ENCODE measurements at regions not wholly inside any gene's neighbourhood (a gene's known extent, or its start where the extent isn't known, plus 50 kb on each side); places are given as distances from the start of the nearest gene placed in this dataset.

DNA sequence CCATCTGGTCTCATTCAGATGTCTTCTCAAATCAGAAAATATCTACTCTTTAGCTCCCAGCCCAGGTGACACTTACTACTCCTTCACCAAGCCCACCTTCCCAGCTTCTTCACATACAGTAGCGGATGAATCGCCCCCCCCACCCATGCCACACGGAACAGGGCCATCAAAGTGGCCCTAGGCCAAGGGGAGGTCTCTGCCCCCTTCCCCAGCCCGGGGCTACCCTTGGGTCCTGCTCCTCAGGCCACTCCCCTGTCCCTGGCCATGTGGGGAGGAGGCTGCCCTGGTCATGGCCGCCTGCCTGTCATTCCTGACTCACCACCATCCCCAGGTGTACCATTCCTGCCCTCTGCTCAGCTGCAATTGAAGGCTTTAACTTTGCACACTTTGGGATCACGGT lies 142.8 kb downstream of the NECTIN1 start:
- TF ChIP-seq POLR2A (IDR thresholded peaks at IDR 0.05; ENCODE audit: low read length) = no peak
- no peak for TF ChIP-seq GATA1 (IDR thresholded peaks at IDR 0.05; ENCODE audit: low read depth, low read length)

Measured in erythroblast (primary cell).